ENCODE measurements at regions not wholly inside any gene's neighbourhood (a gene's known extent, or its start where the extent isn't known, plus 50 kb on each side); places are given as distances from the start of the nearest gene placed in this dataset.

- no peak for DNase-seq
Measured at GRCh38 chr3:117743993-117744392, 1034.4 kb downstream of the TUSC7 start.

GRCh38 chr3:117744935-117745334 is 1035.4 kb downstream of the TUSC7 start:
- DNase-seq: no peak

- no peak for DNase-seq
Measured at GRCh38 chr3:117745516-117745915, 1035.9 kb downstream of the TUSC7 start.

GRCh38 chr3:117746066-117746465 is 1036.5 kb downstream of the TUSC7 start:
- DNase-seq: no peak

GRCh38 chr3:117748131-117748530 is 1038.6 kb downstream of the TUSC7 start:
- DNase-seq: no peak

GRCh38 chr3:117750674-117751269 is 1041.2 kb downstream of the TUSC7 start:
- no peak for DNase-seq

- no peak for DNase-seq
Measured at GRCh38 chr3:117751651-117752050, 1042.1 kb downstream of the TUSC7 start.

GRCh38 chr3:117752984-117753717 is 1043.6 kb downstream of the TUSC7 start:
- DNase-seq: no peak

- no peak for DNase-seq
Measured at GRCh38 chr3:117754058-117754457, 1044.5 kb downstream of the TUSC7 start.

GRCh38 chr3:117754841-117755240 is 1045.3 kb downstream of the TUSC7 start:
- no peak for DNase-seq

- DNase-seq: no peak
Measured at GRCh38 chr3:117756563-117756962, 1047.0 kb downstream of the TUSC7 start.

- DNase-seq: no peak
Measured at GRCh38 chr3:117761703-117762620, 1052.4 kb downstream of the TUSC7 start.

GRCh38 chr3:117762621-117763037 is 1053.0 kb downstream of the TUSC7 start:
- DNase-seq: no peak

GRCh38 chr3:117763561-117763960 is 1054.0 kb downstream of the TUSC7 start:
- no peak for DNase-seq

- DNase-seq: no peak
Measured at GRCh38 chr3:117768581-117768980, 1059.0 kb downstream of the TUSC7 start.

- no peak for DNase-seq
Measured at GRCh38 chr3:117774130-117774529, 1064.6 kb downstream of the TUSC7 start.

- no peak for DNase-seq
Measured at GRCh38 chr3:117786349-117786748, 1076.8 kb downstream of the TUSC7 start.

- peak; percentile 11 for DNase-seq
Measured at GRCh38 chr3:117788061-117788460, 1078.5 kb downstream of the TUSC7 start.

GRCh38 chr3:117788506-117788905 is 1078.9 kb downstream of the TUSC7 start:
- DNase-seq: no peak

GRCh38 chr3:117790235-117790987 is 1080.8 kb downstream of the TUSC7 start:
- DNase-seq: no peak

- no peak for DNase-seq
Measured at GRCh38 chr3:117793622-117794265, 1084.2 kb downstream of the TUSC7 start.

GRCh38 chr3:117798221-117798620 is 1088.6 kb downstream of the TUSC7 start:
- no peak for DNase-seq

Measured in hindlimb muscle (tissue), 1 donor.